Liver (tissue), 8 donors: ENCODE measurements at regions not wholly inside any gene's neighbourhood (a gene's known extent, or its start where the extent isn't known, plus 50 kb on each side); places are given as distances from the start of the nearest gene placed in this dataset.

Source experiments
- DNase-seq: peaks from one replicate; pipeline ENCODE4 v3.0.0-alpha.2; 2017; ENCODE audit warnings: low spot score
- H3K27ac ChIP-seq, 2 donors: one replicate each; pipeline ENCODE4 v1.7.0; 2013; ENCODE audit warnings: inconsistent platforms in 2 of 2, low read length in 2 of 2, control low read depth in 1 of 2, low read depth in 1 of 2, mild to moderate bottlenecking in 1 of 2
- H3K27me3 ChIP-seq, 4 donors: one replicate each; pipeline versions ENCODE4 v1.6.1 to v1.7.0; 2013; ENCODE audit warnings: low read length in 3 of 4, inconsistent platforms in 1 of 4, mild to moderate bottlenecking in 1 of 4, moderate library complexity in 1 of 4; ENCODE audit not compliant: control insufficient read depth in 4 of 4, insufficient read depth in 4 of 4
- H3K36me3 ChIP-seq, 4 donors: one replicate each; pipeline versions ENCODE4 v1.6.1 to v1.7.0; 2013; ENCODE audit warnings: low read length in 3 of 4, mild to moderate bottlenecking in 3 of 4, low read depth in 1 of 4, moderate library complexity in 1 of 4; ENCODE audit not compliant: control insufficient read depth in 4 of 4, insufficient read depth in 3 of 4
- H3K4me1 ChIP-seq, 4 donors: one replicate each; pipeline versions ENCODE4 v1.6.1 to v1.7.0; 2013; ENCODE audit warnings: low read length in 3 of 4, mild to moderate bottlenecking in 3 of 4, moderate library complexity in 1 of 4; ENCODE audit not compliant: control insufficient read depth in 4 of 4, insufficient read depth in 4 of 4
- H3K4me3 ChIP-seq, 3 donors: one replicate each; pipeline versions ENCODE4 v1.6.1 to v1.7.0; 2013; ENCODE audit warnings: low read length in 3 of 3, control low read depth in 1 of 3, low read depth in 1 of 3, mild to moderate bottlenecking in 1 of 3
- H3K9ac ChIP-seq, 2 donors: one replicate each; pipeline ENCODE4 v1.7.0; 2013; ENCODE audit warnings: low read length in 2 of 2, mild to moderate bottlenecking in 2 of 2, moderate library complexity in 2 of 2, control low read depth in 1 of 2, low read depth in 1 of 2
- H3K9me3 ChIP-seq, 4 donors: one replicate each; pipeline versions ENCODE4 v1.6.1 to v1.7.0; 2013; ENCODE audit warnings: low read length in 3 of 4; ENCODE audit not compliant: control insufficient read depth in 4 of 4
- CTCF ChIP-seq: fragments of 150-350 bp; IDR thresholded peaks from 2 replicates; pipeline ENCODE4 v1.5.1; 2017; ENCODE audit warnings: improper control_type of control experiment, low read depth, low read length; ENCODE audit not compliant: missing input control
- EGR1 ChIP-seq, 2 donors: IDR thresholded peaks; 2 replicates each; pipeline ENCODE4 v1.6.1; 2016 to 2018; ENCODE audit warnings: antibody characterized with exemption in 2 of 2, low read depth in 2 of 2
- FOXA2 ChIP-seq: IDR thresholded peaks from 2 replicates; pipeline ENCODE4 v1.6.1; 2016; ENCODE audit warnings: antibody characterized with exemption
- GABPA ChIP-seq, 2 donors: IDR thresholded peaks in 1 of 2; conservative IDR thresholded peaks in 1 of 2; 2 replicates each; pipeline ENCODE4 v1.6.1; 2016; ENCODE audit warnings: antibody characterized with exemption in 2 of 2, mild to moderate bottlenecking in 1 of 2, moderate library complexity in 1 of 2
- HNF4A ChIP-seq, 2 donors: conservative IDR thresholded peaks; 2 replicates each; pipeline ENCODE4 v1.6.1; 2016; ENCODE audit warnings: antibody characterized with exemption in 2 of 2, mild to moderate bottlenecking in 2 of 2
- SP1 ChIP-seq: IDR thresholded peaks from 2 replicates; pipeline ENCODE4 v1.6.1; 2018; ENCODE audit warnings: antibody characterized with exemption, mild to moderate bottlenecking
- TAF1 ChIP-seq: conservative IDR thresholded peaks from 2 replicates; pipeline ENCODE4 v1.6.1; 2016; ENCODE audit warnings: antibody characterized with exemption, mild to moderate bottlenecking
- WGBS: extraction: QIAGEN DNeasy Blood & Tissue Kit; methylation state at CpG from one replicate; pipeline ENCODE4 v1.1.7; 2013; 5-methylcytosine and 5-hydroxymethylcytosine counted together
- TF ChIP-seq, protein P1 (sequence below): IDR thresholded peaks from 2 replicates; pipeline ENCODE4 v1.6.1; 2016; ENCODE audit warnings: antibody characterized with exemption
- donor health status: healthy.
- donor health status: healthy.
- donor health status: healthy.
- donor health status: healthy.
- donor health status: healthy.

DNA sequence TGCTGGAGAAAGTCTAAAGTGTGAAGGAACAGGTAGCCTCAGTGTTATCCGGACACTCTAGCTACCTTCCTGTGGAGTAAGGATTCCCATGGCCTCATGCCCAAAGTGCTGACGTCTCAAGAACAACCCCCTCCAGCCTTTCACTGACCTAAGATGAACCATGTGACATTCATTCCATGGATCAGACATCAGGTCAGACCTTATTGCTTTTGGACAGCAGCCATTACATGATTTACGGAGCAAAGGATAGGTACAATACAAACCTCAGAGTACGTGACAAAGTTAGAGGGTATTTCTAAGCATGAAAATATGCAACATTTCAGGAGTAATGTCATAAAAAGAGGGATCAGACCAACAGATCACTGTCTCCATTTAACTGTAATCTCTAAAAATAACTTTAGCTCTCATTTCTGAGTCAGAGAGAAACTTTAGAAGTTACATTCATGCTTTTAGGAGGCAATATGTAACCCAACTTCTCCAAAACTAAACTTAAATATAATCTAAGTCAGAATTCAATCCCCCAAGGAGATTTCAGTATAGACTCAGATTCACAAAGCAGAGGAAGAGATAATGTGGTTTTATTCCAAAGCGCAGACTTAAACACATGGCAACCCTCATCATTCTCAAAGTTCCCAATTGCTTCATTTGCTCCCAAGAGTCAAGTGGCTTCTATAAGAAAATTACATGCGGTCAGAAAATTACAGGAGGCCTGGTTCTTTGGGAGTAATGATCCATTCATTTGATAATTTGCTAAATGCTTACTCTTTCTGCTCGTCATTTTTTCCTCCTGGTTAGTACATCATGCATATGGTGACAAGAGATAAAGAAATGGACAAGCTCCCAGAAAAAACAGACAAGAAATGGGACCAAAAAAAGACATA lies 280.4 kb downstream of the SETD4 start:
- no peak for TF ChIP-seq FOXA2
- TF ChIP-seq, protein P1, sequence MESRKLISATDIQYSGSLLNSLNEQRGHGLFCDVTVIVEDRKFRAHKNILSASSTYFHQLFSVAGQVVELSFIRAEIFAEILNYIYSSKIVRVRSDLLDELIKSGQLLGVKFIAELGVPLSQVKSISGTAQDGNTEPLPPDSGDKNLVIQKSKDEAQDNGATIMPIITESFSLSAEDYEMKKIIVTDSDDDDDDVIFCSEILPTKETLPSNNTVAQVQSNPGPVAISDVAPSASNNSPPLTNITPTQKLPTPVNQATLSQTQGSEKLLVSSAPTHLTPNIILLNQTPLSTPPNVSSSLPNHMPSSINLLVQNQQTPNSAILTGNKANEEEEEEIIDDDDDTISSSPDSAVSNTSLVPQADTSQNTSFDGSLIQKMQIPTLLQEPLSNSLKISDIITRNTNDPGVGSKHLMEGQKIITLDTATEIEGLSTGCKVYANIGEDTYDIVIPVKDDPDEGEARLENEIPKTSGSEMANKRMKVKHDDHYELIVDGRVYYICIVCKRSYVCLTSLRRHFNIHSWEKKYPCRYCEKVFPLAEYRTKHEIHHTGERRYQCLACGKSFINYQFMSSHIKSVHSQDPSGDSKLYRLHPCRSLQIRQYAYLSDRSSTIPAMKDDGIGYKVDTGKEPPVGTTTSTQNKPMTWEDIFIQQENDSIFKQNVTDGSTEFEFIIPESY, result no peak
- no peak overlapping the region for H3K4me3 ChIP-seq
- H3K27ac ChIP-seq, result no peak overlapping the region
- WGBS, result 61% methylated on average over 7 of the region's 7 CpGs
- peaks cover 0 to 3% (median under 1%) of the 10 kb centered on the region in 4 donors for H3K4me1 ChIP-seq
- H3K9ac ChIP-seq, result no peak overlapping the region
- no peaks in the 10 kb centered on the region for H3K27me3 ChIP-seq
- H3K36me3 ChIP-seq, result no peaks in the 10 kb centered on the region
- no peak for DNase-seq
- no peaks in the 10 kb centered on the region for H3K9me3 ChIP-seq

GRCh38 chr21:35779167-35779566 lies 281.2 kb downstream of the SETD4 start:
- H3K4me3 ChIP-seq, result no peak overlapping the region
- DNase-seq, result no peak
- no peak for TF ChIP-seq EGR1 (IDR thresholded peaks at IDR 0.05; ENCODE audit: low read depth in 2 of 2)
- 98% methylated on average over 4 of the region's 4 CpGs for WGBS
- H3K27me3 ChIP-seq, result no peaks in the 10 kb centered on the region
- H3K9ac ChIP-seq, result no peak overlapping the region
- no peaks in the 10 kb centered on the region for H3K9me3 ChIP-seq
- no peaks in the 10 kb centered on the region for H3K36me3 ChIP-seq
- H3K4me1 ChIP-seq, result peaks cover 0 to 3% (median under 1%) of the 10 kb centered on the region in 4 donors
- H3K27ac ChIP-seq, result no peak overlapping the region

DNA sequence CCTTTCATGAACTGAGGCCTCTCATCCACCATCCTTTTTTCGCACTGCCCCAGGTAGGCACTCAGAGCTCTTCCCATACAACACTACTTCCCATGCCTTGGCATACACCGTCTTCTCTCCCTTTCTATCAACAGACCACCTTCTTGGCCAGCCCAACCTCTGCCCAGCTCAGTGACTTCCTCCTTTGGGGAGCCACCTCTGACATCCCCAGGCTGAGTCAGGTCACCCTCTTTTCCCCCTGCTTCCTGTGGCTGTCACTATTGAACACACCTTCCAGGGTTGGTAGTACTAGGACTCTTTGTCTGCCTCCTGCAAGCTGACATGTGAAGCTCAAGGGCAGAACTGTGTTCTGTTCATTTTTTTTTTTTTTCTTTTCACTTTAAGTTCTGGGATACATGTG lies 283.2 kb downstream of the SETD4 start:
- WGBS, result 98% methylated on average over 2 of the region's 2 CpGs
- no peak overlapping the region for H3K9ac ChIP-seq
- no peak overlapping the region for H3K27ac ChIP-seq
- H3K4me1 ChIP-seq, result peaks cover 0 to 3% (median under 1%) of the 10 kb centered on the region in 4 donors
- no peak overlapping the region for H3K4me3 ChIP-seq
- TF ChIP-seq SP1, result no peak
- TF ChIP-seq TAF1, result no peak
- TF ChIP-seq GABPA (IDR thresholded peaks at IDR 0.05 in 1 of 2, conservative IDR thresholded peaks at IDR 0.05 in 1 of 2), result no peak
- TF ChIP-seq FOXA2, result no peak
- no peak for TF ChIP-seq HNF4A (conservative IDR thresholded peaks at IDR 0.05)
- TF ChIP-seq, protein P1, result no peak
- no peak for TF ChIP-seq CTCF
- no peaks in the 10 kb centered on the region for H3K9me3 ChIP-seq
- peaks cover 0 to 2% (median 0%) of the 10 kb centered on the region in 4 donors for H3K27me3 ChIP-seq
- H3K36me3 ChIP-seq, result no peaks in the 10 kb centered on the region
- no peak for DNase-seq
